ENCODE measurements at regions not wholly inside any gene's neighbourhood (a gene's known extent, or its start where the extent isn't known, plus 50 kb on each side); places are given as distances from the start of the nearest gene placed in this dataset.

- TF ChIP-seq AHDC1 (CRISPR knock-in tag; IDR thresholded peaks at IDR 0.05; ENCODE audit: borderline replicate concordance) (peak; percentile 87; the same call in 1 of the 2 replicates), ZNF609 (CRISPR knock-in tag; IDR thresholded peaks at IDR 0.05; ENCODE audit: borderline replicate concordance) (peak; percentile 93), ZUFSP (CRISPR knock-in tag; IDR thresholded peaks at IDR 0.05; ENCODE audit: borderline replicate concordance) (no peak), ZNF335 (CRISPR knock-in tag; IDR thresholded peaks at IDR 0.05) (peak; percentile 52; the same call in 1 of the 2 replicates), ZNF136 (CRISPR knock-in tag; IDR thresholded peaks at IDR 0.05; ENCODE audit: low read depth) (no peak), CHD4 (IDR thresholded peaks at IDR 0.05; ENCODE audit: borderline replicate concordance, low read length) (no peak), ZNF761 (CRISPR knock-in tag; conservative IDR thresholded peaks at IDR 0.05) (no peak), E2F2 (CRISPR knock-in tag; IDR thresholded peaks at IDR 0.05; ENCODE audit: borderline replicate concordance) (no peak), PAXIP1 (CRISPR knock-in tag; conservative IDR thresholded peaks at IDR 0.05) (peak; percentile 85)
These were observed 217.8 kb downstream of the OSR1 start (continued) for GRCh38 chr2:19140463-19141208.
